IMR-90 (cell line): ENCODE measurements at regions not wholly inside any gene's neighbourhood (a gene's known extent, or its start where the extent isn't known, plus 50 kb on each side); places are given as distances from the start of the nearest gene placed in this dataset.
A peak's percentile ranks its signal among the peaks of the same experiment; 100 is the strongest.

ENCODE experiments used
- ATAC-seq: fragments of 200-7000 bp; cut with Tn5 transposase; 2 replicates; pipeline ENCODE4 v1.9.1; 2020; ENCODE audit warnings: low read depth, mild to moderate bottlenecking, moderate library complexity
- BruUV-seq: library from RNA; stranded (reverse); fragments of 400-500 nt; replicated peaks from 2 replicates; lab custom pipeline; 2021; lab: Mats Ljungman, UMichigan
- CTCF ChIA-PET: fragments of 300-600 bp; formaldehyde crosslinking; extraction: SDS; loops from one replicate; lab custom pipeline; 2021; ENCODE audit warnings: antibody characterized with exemption; lab: Yijun Ruan, JAX
- POLR2A ChIA-PET: fragments of 300-600 bp; sonication (Branson Sonifier 250); formaldehyde crosslinking; loops from one replicate; lab custom pipeline; 2022; ENCODE audit warnings: antibody characterized with exemption; ENCODE audit not compliant: unreplicated experiment; lab: Charles Lee
- DNase-seq: peaks from one replicate; pipeline ENCODE4 v3.0.0; 2013
- H2AFZ ChIP-seq: replicated peaks from 2 replicates; pipeline ENCODE3; 2013; ENCODE audit warnings: low read length, mild to moderate bottlenecking; ENCODE audit not compliant: poor library complexity
- H2AK5ac ChIP-seq: 2 replicates; pipeline ENCODE4 v1.6.1; 2013; ENCODE audit warnings: low read depth, low read length, inconsistent platforms
- H2AK9ac ChIP-seq: replicated peaks from 2 replicates; pipeline ENCODE3; 2013; ENCODE audit warnings: mild to moderate bottlenecking, low read depth, low read length, moderate library complexity; ENCODE audit not compliant: poor library complexity
- H2BK120ac ChIP-seq: 2 replicates; pipeline ENCODE4 v1.6.1; 2013; ENCODE audit warnings: low read depth, low read length, inconsistent platforms
- H2BK15ac ChIP-seq: 3 replicates; pipeline ENCODE4 v1.6.1; 2013; ENCODE audit warnings: low read depth, low read length, inconsistent platforms
- H2BK20ac ChIP-seq: 2 replicates; pipeline ENCODE4 v1.6.1; 2013; ENCODE audit warnings: low read depth, mild to moderate bottlenecking, inconsistent platforms, low read length, moderate library complexity
- H2BK5ac ChIP-seq: 2 replicates; pipeline ENCODE4 v1.6.1; 2013; ENCODE audit warnings: mild to moderate bottlenecking, low read depth, low read length, inconsistent platforms; ENCODE audit not compliant: poor library complexity, severe bottlenecking
- H3K14ac ChIP-seq: replicated peaks from 2 replicates; pipeline ENCODE4 v1.6.1; 2013; ENCODE audit warnings: low read depth, low read length, inconsistent platforms
- H3K18ac ChIP-seq: 2 replicates; pipeline ENCODE4 v1.6.1; 2013; ENCODE audit warnings: low read depth, low read length, control low read depth
- H3K23ac ChIP-seq: 2 replicates; pipeline ENCODE4 v1.6.1; 2013; ENCODE audit warnings: low read depth, low read length, inconsistent platforms
- H3K27ac ChIP-seq: 2 replicates; pipeline ENCODE4 v1.5.1; 2013; ENCODE audit warnings: mild to moderate bottlenecking, control low read depth, low read length; ENCODE audit not compliant: insufficient read depth
- H3K27me3 ChIP-seq: 2 replicates; pipeline ENCODE4 v1.6.1; 2013; ENCODE audit warnings: low read length; ENCODE audit not compliant: control insufficient read depth, insufficient read depth
- H3K36me3 ChIP-seq: 2 replicates; pipeline ENCODE4 v1.6.1; 2013; ENCODE audit warnings: low read length, mixed read lengths; ENCODE audit not compliant: control insufficient read depth, insufficient read depth
- H3K4ac ChIP-seq: 2 replicates; pipeline ENCODE4 v1.6.1; 2013; ENCODE audit warnings: low read depth, low read length, inconsistent platforms
- H3K4me1 ChIP-seq: 2 replicates; pipeline ENCODE4 v1.6.1; 2013; ENCODE audit warnings: low read length, mixed read lengths; ENCODE audit not compliant: control insufficient read depth, insufficient read depth
- H3K4me2 ChIP-seq: 2 replicates; pipeline ENCODE4 v1.6.1; 2013; ENCODE audit warnings: low read depth, mild to moderate bottlenecking, control low read depth, low read length, moderate library complexity
- H3K4me3 ChIP-seq: 2 replicates; pipeline ENCODE4 v1.5.1; 2013; ENCODE audit warnings: low read depth, mild to moderate bottlenecking, control low read depth, low read length, moderate library complexity; ENCODE audit not compliant: insufficient read depth
- H3K56ac ChIP-seq: 2 replicates; pipeline ENCODE4 v1.6.1; 2013; ENCODE audit warnings: low read length, inconsistent platforms; ENCODE audit not compliant: insufficient read depth; ENCODE audit errors: extremely low read depth
- H3K79me1 ChIP-seq, 2 experiments: 2 replicates each; pipeline ENCODE4 v1.6.1; 2013; ENCODE audit warnings: low read length in 2 of 2, inconsistent platforms in 1 of 2, low read depth in 1 of 2
- H3K9ac ChIP-seq: 2 replicates; pipeline ENCODE4 v1.6.1; 2013; ENCODE audit warnings: low read depth, low read length, control low read depth
- H3K9me1 ChIP-seq: 2 replicates; pipeline ENCODE4 v1.6.1; 2013; ENCODE audit warnings: low read length, inconsistent platforms; ENCODE audit not compliant: insufficient read depth
- H3K9me3 ChIP-seq: 2 replicates; pipeline ENCODE4 v1.6.1; 2013; ENCODE audit warnings: low read length; ENCODE audit not compliant: control insufficient read depth, insufficient read depth
- H4K20me1 ChIP-seq: 2 replicates; pipeline ENCODE4 v1.6.1; 2013; ENCODE audit warnings: low read length, inconsistent platforms; ENCODE audit not compliant: insufficient read depth
- H4K5ac ChIP-seq: 2 replicates; pipeline ENCODE4 v1.6.1; 2013; ENCODE audit warnings: mild to moderate bottlenecking, low read depth, low read length, control low read depth
- H4K8ac ChIP-seq, 2 experiments: 2 replicates each; pipeline ENCODE4 v1.6.1; 2013; ENCODE audit warnings: low read depth in 2 of 2, low read length in 2 of 2, control low read depth in 1 of 2, inconsistent platforms in 1 of 2
- H4K91ac ChIP-seq: 2 replicates; pipeline ENCODE4 v1.6.1; 2013; ENCODE audit warnings: low read depth, low read length, inconsistent platforms; ENCODE audit not compliant: insufficient read depth
- BHLHE40 ChIP-seq: fragments of 150-350 bp; IDR thresholded peaks from 2 replicates; pipeline ENCODE4 v1.6.1; 2016; ENCODE audit warnings: mild to moderate bottlenecking, low read depth, low read length
- CEBPB ChIP-seq: IDR thresholded peaks from 2 replicates; pipeline ENCODE4 v1.6.1; 2012; ENCODE audit warnings: low read depth, low read length, improper control_type of control experiment
- MAFK ChIP-seq: IDR thresholded peaks from 2 replicates; pipeline ENCODE4 v1.6.1; 2012; ENCODE audit warnings: low read depth, low read length, improper control_type of control experiment
- RAD21 ChIP-seq: IDR thresholded peaks from 2 replicates; pipeline ENCODE4 v1.6.1; 2012; ENCODE audit warnings: low read length, improper control_type of control experiment
- RCOR1 ChIP-seq: IDR thresholded peaks from 2 replicates; pipeline ENCODE4 v1.6.1; 2012; ENCODE audit warnings: mild to moderate bottlenecking, low read length, improper control_type of control experiment; ENCODE audit not compliant: insufficient replicate concordance
- RFX5 ChIP-seq: IDR thresholded peaks from 2 replicates; pipeline ENCODE4 v1.8.0; 2012; ENCODE audit warnings: low read depth, mild to moderate bottlenecking, low read length, moderate library complexity
- SMC3 ChIP-seq: fragments of 150-350 bp; IDR thresholded peaks from 2 replicates; pipeline ENCODE4 v1.6.1; 2016; ENCODE audit warnings: low read depth, mild to moderate bottlenecking, antibody characterized with exemption, low read length, moderate library complexity
- WGBS, 2 experiments: methylation state at CpG; one replicate each; pipeline versions ENCODE4 v1.1.5 to v1.1.7; 2013; ENCODE audit warnings: missing lambda C conversion rate in 2 of 2; ENCODE audit not compliant: insufficient read length in 1 of 2; ENCODE audit errors: extremely low coverage in 2 of 2; 5-methylcytosine and 5-hydroxymethylcytosine counted together
- dilution Hi-C: fragments of 300-500 bp; cut with HindIII; formaldehyde crosslinking; loops from one replicate; pipeline ENCODE4 v1.14.3; 2018; ENCODE audit warnings: low sequenced_read_pairs; ENCODE audit not compliant: unreplicated experiment
- in situ Hi-C: fragments of 300-500 bp; cut with MboI; formaldehyde crosslinking; loops from 3 replicates; pipeline ENCODE4 v1.14.3; 2019; ENCODE audit warnings: low sequenced_read_pairs, inconsistent platforms, mixed read lengths
- intact Hi-C: fragments of 100-400 bp; cut with micrococcal nuclease; formaldehyde crosslinking; loops from 2 replicates; pipeline ENCODE4 v1.10.0; 2022
- TF ChIP-seq, protein P1 (sequence below): fragments of 150-350 bp; IDR thresholded peaks from 2 replicates; pipeline ENCODE4 v1.6.1; 2017; ENCODE audit warnings: mild to moderate bottlenecking, antibody characterized with exemption, low read length, low read depth
- TF ChIP-seq, protein P2 (sequence below): conservative IDR thresholded peaks from 2 replicates; pipeline ENCODE4 v1.5.1; 2012; ENCODE audit warnings: mild to moderate bottlenecking, low read depth, low read length, improper control_type of control experiment

DNA sequence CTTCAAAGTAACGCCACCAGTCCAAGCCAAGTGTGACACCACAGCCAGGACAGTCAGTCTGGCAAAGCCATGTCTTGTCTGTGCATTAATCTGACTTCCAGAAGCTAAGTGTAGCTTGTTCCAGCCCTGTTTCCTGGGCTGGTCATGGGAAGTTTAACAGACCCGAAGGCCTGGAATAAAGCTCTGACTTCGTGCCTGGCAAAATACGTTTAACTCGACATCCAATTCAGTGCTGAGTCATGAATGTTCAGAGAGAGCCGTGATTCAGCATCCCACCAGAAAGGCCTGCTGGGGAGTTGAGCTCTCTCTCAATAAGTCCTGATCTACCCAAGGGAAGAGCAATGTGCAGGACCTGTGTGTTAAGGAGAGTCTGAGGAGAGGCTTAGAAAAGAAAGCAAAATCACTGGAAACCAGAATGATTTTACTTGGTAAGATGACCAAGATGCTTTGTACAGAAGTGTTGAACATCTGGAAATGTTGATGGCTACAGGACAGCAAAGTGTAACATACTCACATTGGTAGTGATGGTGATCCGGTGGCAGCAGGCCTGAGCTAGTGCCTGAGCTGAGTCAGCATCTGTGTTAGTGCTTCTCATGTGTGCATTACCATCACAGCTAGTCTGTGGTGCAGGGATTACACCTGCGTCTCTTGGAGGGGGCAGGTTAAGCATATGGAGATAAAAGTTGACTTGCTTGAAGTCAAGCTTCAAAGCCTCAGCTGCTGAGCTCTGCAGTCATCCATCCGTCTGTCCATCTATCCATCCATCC is 743.7 kb upstream of the HS6ST1 start:
- ATAC-seq (no peak), DNase-seq (no peak)
- Histone ChIP-seq H3K27ac (no peak overlapping the region), H3K56ac (no peak overlapping the region), H4K5ac (no peak overlapping the region), H4K91ac (no peak overlapping the region), H3K4me1 (no peaks in the 10 kb centered on the region), H2AK5ac (no peak overlapping the region), H3K4me2 (no peak overlapping the region), H3K36me3 (no peaks in the 10 kb centered on the region), H3K18ac (no peak overlapping the region), H3K9me1 (no peaks in the 10 kb centered on the region), H3K9ac (no peak overlapping the region), H2AK9ac (no peak overlapping the region), H2BK20ac (no peak overlapping the region), H2AFZ (no peak overlapping the region), H3K9me3 (peaks cover 8% of the 10 kb centered on the region), H2BK15ac (no peak overlapping the region), H4K20me1 (no peaks in the 10 kb centered on the region), H3K23ac (no peak overlapping the region), H4K8ac (no peak overlapping the region), H2BK120ac (no peak overlapping the region), H3K4me3 (no peak overlapping the region), H3K27me3 (no peaks in the 10 kb centered on the region), H3K14ac (no peak overlapping the region), H3K79me1 (no peaks in the 10 kb centered on the region), H2BK5ac (no peak overlapping the region), H3K4ac (no peak overlapping the region)
- BruUV-seq, result no TSS peak
- dilution Hi-C loops (no loop called here), intact Hi-C loops (no loop called here), in situ Hi-C loops (no loop called here)
- POLR2A ChIA-PET, result no interaction called here
- CTCF ChIA-PET, result interaction anchor here (0.7 kb wide), 1 partner anchor 138 kb away, joined by 3 read pairs; no protein-coding TSS in a partner anchor
- 83% methylated on average over 1 of the region's 9 CpGs; no CpG with 5 or more reads in 1 of the 2 experiments for WGBS, 2 experiments
- TF ChIP-seq RAD21 (no peak), CEBPB (no peak), RCOR1 (no peak), SMC3 (no peak), BHLHE40 (no peak), RFX5 (no peak), MAFK (0 out of 2 replicates have a peak, but pooled peaks have one; percentile 5)
- TF ChIP-seq, protein P1, sequence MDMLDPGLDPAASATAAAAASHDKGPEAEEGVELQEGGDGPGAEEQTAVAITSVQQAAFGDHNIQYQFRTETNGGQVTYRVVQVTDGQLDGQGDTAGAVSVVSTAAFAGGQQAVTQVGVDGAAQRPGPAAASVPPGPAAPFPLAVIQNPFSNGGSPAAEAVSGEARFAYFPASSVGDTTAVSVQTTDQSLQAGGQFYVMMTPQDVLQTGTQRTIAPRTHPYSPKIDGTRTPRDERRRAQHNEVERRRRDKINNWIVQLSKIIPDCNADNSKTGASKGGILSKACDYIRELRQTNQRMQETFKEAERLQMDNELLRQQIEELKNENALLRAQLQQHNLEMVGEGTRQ, result no peak
- TF ChIP-seq, protein P2, sequence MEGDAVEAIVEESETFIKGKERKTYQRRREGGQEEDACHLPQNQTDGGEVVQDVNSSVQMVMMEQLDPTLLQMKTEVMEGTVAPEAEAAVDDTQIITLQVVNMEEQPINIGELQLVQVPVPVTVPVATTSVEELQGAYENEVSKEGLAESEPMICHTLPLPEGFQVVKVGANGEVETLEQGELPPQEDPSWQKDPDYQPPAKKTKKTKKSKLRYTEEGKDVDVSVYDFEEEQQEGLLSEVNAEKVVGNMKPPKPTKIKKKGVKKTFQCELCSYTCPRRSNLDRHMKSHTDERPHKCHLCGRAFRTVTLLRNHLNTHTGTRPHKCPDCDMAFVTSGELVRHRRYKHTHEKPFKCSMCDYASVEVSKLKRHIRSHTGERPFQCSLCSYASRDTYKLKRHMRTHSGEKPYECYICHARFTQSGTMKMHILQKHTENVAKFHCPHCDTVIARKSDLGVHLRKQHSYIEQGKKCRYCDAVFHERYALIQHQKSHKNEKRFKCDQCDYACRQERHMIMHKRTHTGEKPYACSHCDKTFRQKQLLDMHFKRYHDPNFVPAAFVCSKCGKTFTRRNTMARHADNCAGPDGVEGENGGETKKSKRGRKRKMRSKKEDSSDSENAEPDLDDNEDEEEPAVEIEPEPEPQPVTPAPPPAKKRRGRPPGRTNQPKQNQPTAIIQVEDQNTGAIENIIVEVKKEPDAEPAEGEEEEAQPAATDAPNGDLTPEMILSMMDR, result no peak
